ENCODE measurements at regions not wholly inside any gene's neighbourhood (a gene's known extent, or its start where the extent isn't known, plus 50 kb on each side); places are given as distances from the start of the nearest gene placed in this dataset.

DNA sequence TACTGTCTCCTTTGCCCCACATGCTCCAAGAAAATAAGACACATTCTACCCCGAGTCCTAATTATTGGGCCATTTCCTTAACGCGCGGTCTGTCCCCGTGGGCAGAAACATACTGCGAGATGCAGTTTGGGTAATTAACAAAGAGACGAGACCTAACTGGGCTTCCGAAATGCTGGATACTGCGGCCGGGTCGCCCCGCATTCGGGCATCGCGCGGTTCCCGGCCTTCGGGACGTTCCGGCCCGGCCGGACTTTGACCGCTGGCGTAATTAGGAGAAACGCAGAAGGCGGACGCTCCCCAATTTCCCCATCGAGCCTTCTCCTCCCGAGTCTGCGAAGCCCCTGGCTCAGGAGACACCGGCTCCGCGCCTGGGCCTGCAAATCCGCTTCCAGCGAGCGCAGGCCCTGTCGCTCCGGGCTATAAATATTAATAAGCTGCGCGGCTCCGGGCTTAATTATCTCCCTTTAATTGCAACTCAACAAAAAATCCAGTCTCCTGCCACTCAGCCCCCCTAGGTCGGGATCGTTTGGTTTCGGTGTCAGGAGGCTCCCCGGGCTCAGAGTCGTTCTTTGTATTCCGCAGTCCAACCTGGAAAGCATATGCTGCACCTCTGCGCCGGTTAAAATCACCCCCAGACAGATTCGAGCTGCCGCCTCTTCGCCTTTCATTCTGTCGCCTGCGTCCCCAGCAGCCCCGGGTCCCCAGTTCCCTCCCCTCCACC, 131.5 kb downstream of the SPAG6 start:
- TF ChIP-seq, protein P1, sequence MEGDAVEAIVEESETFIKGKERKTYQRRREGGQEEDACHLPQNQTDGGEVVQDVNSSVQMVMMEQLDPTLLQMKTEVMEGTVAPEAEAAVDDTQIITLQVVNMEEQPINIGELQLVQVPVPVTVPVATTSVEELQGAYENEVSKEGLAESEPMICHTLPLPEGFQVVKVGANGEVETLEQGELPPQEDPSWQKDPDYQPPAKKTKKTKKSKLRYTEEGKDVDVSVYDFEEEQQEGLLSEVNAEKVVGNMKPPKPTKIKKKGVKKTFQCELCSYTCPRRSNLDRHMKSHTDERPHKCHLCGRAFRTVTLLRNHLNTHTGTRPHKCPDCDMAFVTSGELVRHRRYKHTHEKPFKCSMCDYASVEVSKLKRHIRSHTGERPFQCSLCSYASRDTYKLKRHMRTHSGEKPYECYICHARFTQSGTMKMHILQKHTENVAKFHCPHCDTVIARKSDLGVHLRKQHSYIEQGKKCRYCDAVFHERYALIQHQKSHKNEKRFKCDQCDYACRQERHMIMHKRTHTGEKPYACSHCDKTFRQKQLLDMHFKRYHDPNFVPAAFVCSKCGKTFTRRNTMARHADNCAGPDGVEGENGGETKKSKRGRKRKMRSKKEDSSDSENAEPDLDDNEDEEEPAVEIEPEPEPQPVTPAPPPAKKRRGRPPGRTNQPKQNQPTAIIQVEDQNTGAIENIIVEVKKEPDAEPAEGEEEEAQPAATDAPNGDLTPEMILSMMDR (IDR thresholded peaks at IDR 0.05; ENCODE audit: unreplicated experiment): no peak
- DNase-seq (ENCODE audit: low spot score): peak; percentile 18
- H3K9me3 Mint-ChIP-seq (ENCODE audit: unreplicated experiment): no peaks in the 10 kb centered on the region
- H3K4me1 Mint-ChIP-seq (ENCODE audit: unreplicated experiment): peaks cover 14% of the 10 kb centered on the region
- H3K4me3 Mint-ChIP-seq (ENCODE audit: unreplicated experiment): peak overlapping the region; percentile 82
- no peak overlapping the region for H3K27ac Mint-ChIP-seq (ENCODE audit: unreplicated experiment)
- peaks cover 3% of the 10 kb centered on the region for H3K36me3 Mint-ChIP-seq (ENCODE audit: low read depth, unreplicated experiment)
- H3K27me3 Mint-ChIP-seq (ENCODE audit: unreplicated experiment): peaks cover 24% of the 10 kb centered on the region

- peak; percentile 47 for DNase-seq (ENCODE audit: low spot score)
- Mint-ChIP-seq H3K27me3 (ENCODE audit: unreplicated experiment) (peaks cover 22% of the 10 kb centered on the region), H3K4me3 (ENCODE audit: unreplicated experiment) (peak overlapping the region; percentile 82), H3K27ac (ENCODE audit: unreplicated experiment) (no peak overlapping the region), H3K36me3 (ENCODE audit: low read depth, unreplicated experiment) (peaks cover 3% of the 10 kb centered on the region), H3K4me1 (ENCODE audit: unreplicated experiment) (peaks cover 21% of the 10 kb centered on the region), H3K9me3 (ENCODE audit: unreplicated experiment) (no peaks in the 10 kb centered on the region)
- TF ChIP-seq, protein P1 (IDR thresholded peaks at IDR 0.05; ENCODE audit: unreplicated experiment): no peak
Measured at GRCh38 chr10:22477334-22478287, 132.3 kb downstream of the SPAG6 start.

- TF ChIP-seq, protein P1 (IDR thresholded peaks at IDR 0.05; ENCODE audit: unreplicated experiment): no peak
- peaks cover 21% of the 10 kb centered on the region for H3K4me1 Mint-ChIP-seq (ENCODE audit: unreplicated experiment)
- H3K4me3 Mint-ChIP-seq (ENCODE audit: unreplicated experiment): no peak overlapping the region
- H3K9me3 Mint-ChIP-seq (ENCODE audit: unreplicated experiment): no peaks in the 10 kb centered on the region
- H3K27ac Mint-ChIP-seq (ENCODE audit: unreplicated experiment): no peak overlapping the region
- H3K36me3 Mint-ChIP-seq (ENCODE audit: low read depth, unreplicated experiment): peaks cover 3% of the 10 kb centered on the region
- peaks cover 22% of the 10 kb centered on the region for H3K27me3 Mint-ChIP-seq (ENCODE audit: unreplicated experiment)
- no peak for DNase-seq (ENCODE audit: low spot score)
Measured at GRCh38 chr10:22478555-22479334, 133.4 kb downstream of the SPAG6 start.

DNA sequence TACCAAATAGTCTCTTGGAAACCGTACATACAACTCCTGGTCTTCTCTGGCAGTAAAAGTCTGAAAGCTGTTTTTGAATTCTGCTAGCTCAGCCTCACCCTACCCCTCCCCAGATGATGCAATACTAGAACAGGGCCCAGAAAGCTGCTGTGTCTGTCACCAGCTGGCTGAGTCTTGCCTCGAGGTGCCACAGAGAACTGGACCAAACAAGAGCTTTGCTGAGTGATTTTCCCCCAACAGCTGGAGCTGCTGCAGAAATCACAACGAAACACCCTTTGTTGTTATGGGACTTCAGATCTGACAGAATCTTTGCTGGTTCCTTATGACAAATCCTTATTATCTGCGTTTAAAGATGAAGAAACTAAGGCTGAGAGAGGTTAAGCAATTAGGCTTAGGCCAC, 134.1 kb downstream of the SPAG6 start:
- peaks cover 3% of the 10 kb centered on the region for H3K36me3 Mint-ChIP-seq (ENCODE audit: low read depth, unreplicated experiment)
- no peak for DNase-seq (ENCODE audit: low spot score)
- no peak overlapping the region for H3K4me3 Mint-ChIP-seq (ENCODE audit: unreplicated experiment)
- no peaks in the 10 kb centered on the region for H3K9me3 Mint-ChIP-seq (ENCODE audit: unreplicated experiment)
- peaks cover 22% of the 10 kb centered on the region for H3K27me3 Mint-ChIP-seq (ENCODE audit: unreplicated experiment)
- no peak overlapping the region for H3K27ac Mint-ChIP-seq (ENCODE audit: unreplicated experiment)
- TF ChIP-seq, protein P1 (IDR thresholded peaks at IDR 0.05; ENCODE audit: unreplicated experiment): no peak
- H3K4me1 Mint-ChIP-seq (ENCODE audit: unreplicated experiment): peaks cover 21% of the 10 kb centered on the region
